IMR-90 (cell line): ENCODE measurements at regions not wholly inside any gene's neighbourhood (a gene's known extent, or its start where the extent isn't known, plus 50 kb on each side); places are given as distances from the start of the nearest gene placed in this dataset.

Experiments used
- FOS ChIP-seq: fragments of 150-350 bp; IDR thresholded peaks from 2 replicates; pipeline ENCODE4 v1.6.1; 2016; ENCODE audit warnings: low read depth, low read length
- MXI1 ChIP-seq: IDR thresholded peaks from 2 replicates; pipeline ENCODE4 v1.6.1; 2012; ENCODE audit warnings: low read depth, mild to moderate bottlenecking, low read length, moderate library complexity, borderline replicate concordance
- NFE2L2 ChIP-seq: fragments of 150-350 bp; IDR thresholded peaks from 2 replicates; pipeline ENCODE4 v1.6.1; 2016; ENCODE audit warnings: low read depth, mild to moderate bottlenecking, low read length
- RAD21 ChIP-seq: IDR thresholded peaks from 2 replicates; pipeline ENCODE4 v1.6.1; 2012; ENCODE audit warnings: low read length, improper control_type of control experiment
- SMC3 ChIP-seq: fragments of 150-350 bp; IDR thresholded peaks from 2 replicates; pipeline ENCODE4 v1.6.1; 2016; ENCODE audit warnings: low read depth, mild to moderate bottlenecking, antibody characterized with exemption, low read length, moderate library complexity
- TF ChIP-seq, protein P1 (sequence below): conservative IDR thresholded peaks from 2 replicates; pipeline ENCODE4 v1.5.1; 2012; ENCODE audit warnings: mild to moderate bottlenecking, low read depth, low read length, improper control_type of control experiment
- TF ChIP-seq, protein P2 (sequence below): fragments of 150-350 bp; IDR thresholded peaks from 2 replicates; pipeline ENCODE4 v1.6.1; 2017; ENCODE audit warnings: mild to moderate bottlenecking, antibody characterized with exemption, low read length, low read depth

DNA sequence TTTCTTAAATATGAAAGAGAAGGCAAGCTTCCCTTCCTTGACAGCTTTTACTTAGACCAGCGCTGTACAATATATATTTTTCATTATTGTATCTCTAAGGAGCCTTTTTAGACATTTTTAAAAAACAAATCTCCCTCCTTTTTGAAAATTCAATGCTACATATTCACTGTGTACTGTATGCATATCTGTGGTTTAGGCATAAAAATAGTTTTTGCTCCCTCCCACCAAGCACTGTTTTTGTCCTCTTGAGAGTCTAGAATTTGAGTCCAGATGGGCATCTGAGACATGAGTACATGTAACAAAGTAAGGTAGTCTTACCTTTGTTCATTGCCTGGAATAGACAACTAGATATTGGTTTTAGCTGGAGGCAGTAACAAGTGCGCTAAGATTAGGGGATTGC is 488.5 kb upstream of the RUNX1 start:
- TF ChIP-seq, protein P1, sequence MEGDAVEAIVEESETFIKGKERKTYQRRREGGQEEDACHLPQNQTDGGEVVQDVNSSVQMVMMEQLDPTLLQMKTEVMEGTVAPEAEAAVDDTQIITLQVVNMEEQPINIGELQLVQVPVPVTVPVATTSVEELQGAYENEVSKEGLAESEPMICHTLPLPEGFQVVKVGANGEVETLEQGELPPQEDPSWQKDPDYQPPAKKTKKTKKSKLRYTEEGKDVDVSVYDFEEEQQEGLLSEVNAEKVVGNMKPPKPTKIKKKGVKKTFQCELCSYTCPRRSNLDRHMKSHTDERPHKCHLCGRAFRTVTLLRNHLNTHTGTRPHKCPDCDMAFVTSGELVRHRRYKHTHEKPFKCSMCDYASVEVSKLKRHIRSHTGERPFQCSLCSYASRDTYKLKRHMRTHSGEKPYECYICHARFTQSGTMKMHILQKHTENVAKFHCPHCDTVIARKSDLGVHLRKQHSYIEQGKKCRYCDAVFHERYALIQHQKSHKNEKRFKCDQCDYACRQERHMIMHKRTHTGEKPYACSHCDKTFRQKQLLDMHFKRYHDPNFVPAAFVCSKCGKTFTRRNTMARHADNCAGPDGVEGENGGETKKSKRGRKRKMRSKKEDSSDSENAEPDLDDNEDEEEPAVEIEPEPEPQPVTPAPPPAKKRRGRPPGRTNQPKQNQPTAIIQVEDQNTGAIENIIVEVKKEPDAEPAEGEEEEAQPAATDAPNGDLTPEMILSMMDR: no peak
- no peak for TF ChIP-seq MXI1
- no peak for TF ChIP-seq RAD21
- no peak for TF ChIP-seq NFE2L2
- TF ChIP-seq, protein P2, sequence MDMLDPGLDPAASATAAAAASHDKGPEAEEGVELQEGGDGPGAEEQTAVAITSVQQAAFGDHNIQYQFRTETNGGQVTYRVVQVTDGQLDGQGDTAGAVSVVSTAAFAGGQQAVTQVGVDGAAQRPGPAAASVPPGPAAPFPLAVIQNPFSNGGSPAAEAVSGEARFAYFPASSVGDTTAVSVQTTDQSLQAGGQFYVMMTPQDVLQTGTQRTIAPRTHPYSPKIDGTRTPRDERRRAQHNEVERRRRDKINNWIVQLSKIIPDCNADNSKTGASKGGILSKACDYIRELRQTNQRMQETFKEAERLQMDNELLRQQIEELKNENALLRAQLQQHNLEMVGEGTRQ: no peak
- no peak for TF ChIP-seq FOS
- TF ChIP-seq SMC3: no peak
